ENCODE measurements at regions not wholly inside any gene's neighbourhood (a gene's known extent, or its start where the extent isn't known, plus 50 kb on each side); places are given as distances from the start of the nearest gene placed in this dataset.

GRCh38 chr10:78295242-78295641 is 261.6 kb downstream of the RPS24 start:
- BruUV-seq (replicated peaks): no TSS peak
- intact Hi-C loops (cut with micrococcal nuclease; ENCODE audit: unreplicated experiment): no loop called here
- H3K9me3 Mint-ChIP-seq (ENCODE audit: low read depth, unreplicated experiment): no peaks in the 10 kb centered on the region
- peaks cover 60% of the 10 kb centered on the region for H3K27me3 Mint-ChIP-seq (ENCODE audit: unreplicated experiment)
- CTCF ChIA-PET: no interaction called here
- TF ChIP-seq, protein P1, sequence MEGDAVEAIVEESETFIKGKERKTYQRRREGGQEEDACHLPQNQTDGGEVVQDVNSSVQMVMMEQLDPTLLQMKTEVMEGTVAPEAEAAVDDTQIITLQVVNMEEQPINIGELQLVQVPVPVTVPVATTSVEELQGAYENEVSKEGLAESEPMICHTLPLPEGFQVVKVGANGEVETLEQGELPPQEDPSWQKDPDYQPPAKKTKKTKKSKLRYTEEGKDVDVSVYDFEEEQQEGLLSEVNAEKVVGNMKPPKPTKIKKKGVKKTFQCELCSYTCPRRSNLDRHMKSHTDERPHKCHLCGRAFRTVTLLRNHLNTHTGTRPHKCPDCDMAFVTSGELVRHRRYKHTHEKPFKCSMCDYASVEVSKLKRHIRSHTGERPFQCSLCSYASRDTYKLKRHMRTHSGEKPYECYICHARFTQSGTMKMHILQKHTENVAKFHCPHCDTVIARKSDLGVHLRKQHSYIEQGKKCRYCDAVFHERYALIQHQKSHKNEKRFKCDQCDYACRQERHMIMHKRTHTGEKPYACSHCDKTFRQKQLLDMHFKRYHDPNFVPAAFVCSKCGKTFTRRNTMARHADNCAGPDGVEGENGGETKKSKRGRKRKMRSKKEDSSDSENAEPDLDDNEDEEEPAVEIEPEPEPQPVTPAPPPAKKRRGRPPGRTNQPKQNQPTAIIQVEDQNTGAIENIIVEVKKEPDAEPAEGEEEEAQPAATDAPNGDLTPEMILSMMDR (IDR thresholded peaks at IDR 0.05; ENCODE audit: unreplicated experiment): no peak
- H3K27ac Mint-ChIP-seq (ENCODE audit: unreplicated experiment): no peak overlapping the region
- no peak overlapping the region for H3K4me3 Mint-ChIP-seq (ENCODE audit: low read depth, unreplicated experiment)
- no peaks in the 10 kb centered on the region for H3K4me1 Mint-ChIP-seq (ENCODE audit: low read depth, unreplicated experiment)
- DNase-seq: no peak
- H3K36me3 Mint-ChIP-seq (ENCODE audit: insufficient read depth, unreplicated experiment): no peaks in the 10 kb centered on the region

- no peak for DNase-seq
- Mint-ChIP-seq H3K36me3 (ENCODE audit: insufficient read depth, unreplicated experiment) (no peaks in the 10 kb centered on the region), H3K9me3 (ENCODE audit: low read depth, unreplicated experiment) (no peaks in the 10 kb centered on the region), H3K27me3 (ENCODE audit: unreplicated experiment) (peaks cover 45% of the 10 kb centered on the region), H3K4me3 (ENCODE audit: low read depth, unreplicated experiment) (no peak overlapping the region), H3K27ac (ENCODE audit: unreplicated experiment) (no peak overlapping the region), H3K4me1 (ENCODE audit: low read depth, unreplicated experiment) (no peaks in the 10 kb centered on the region)
- TF ChIP-seq, protein P1 (IDR thresholded peaks at IDR 0.05; ENCODE audit: unreplicated experiment): no peak
- CTCF ChIA-PET: no interaction called here
- intact Hi-C loops (cut with micrococcal nuclease; ENCODE audit: unreplicated experiment): no loop called here
- BruUV-seq (replicated peaks): no TSS peak
These were observed 263.1 kb downstream of the RPS24 start for GRCh38 chr10:78296785-78297184.

GRCh38 chr10:78297997-78298396 is 264.3 kb downstream of the RPS24 start:
- H3K27ac Mint-ChIP-seq (ENCODE audit: unreplicated experiment): no peak overlapping the region
- H3K4me1 Mint-ChIP-seq (ENCODE audit: low read depth, unreplicated experiment): peaks cover 7% of the 10 kb centered on the region
- DNase-seq: no peak
- TF ChIP-seq, protein P1 (IDR thresholded peaks at IDR 0.05; ENCODE audit: unreplicated experiment): no peak
- CTCF ChIA-PET: no interaction called here
- no peaks in the 10 kb centered on the region for H3K9me3 Mint-ChIP-seq (ENCODE audit: low read depth, unreplicated experiment)
- intact Hi-C loops (cut with micrococcal nuclease; ENCODE audit: unreplicated experiment): no loop called here
- H3K27me3 Mint-ChIP-seq (ENCODE audit: unreplicated experiment): peaks cover 33% of the 10 kb centered on the region
- H3K4me3 Mint-ChIP-seq (ENCODE audit: low read depth, unreplicated experiment): no peak overlapping the region
- BruUV-seq (replicated peaks): no TSS peak
- peaks cover 7% of the 10 kb centered on the region for H3K36me3 Mint-ChIP-seq (ENCODE audit: insufficient read depth, unreplicated experiment)

DNA sequence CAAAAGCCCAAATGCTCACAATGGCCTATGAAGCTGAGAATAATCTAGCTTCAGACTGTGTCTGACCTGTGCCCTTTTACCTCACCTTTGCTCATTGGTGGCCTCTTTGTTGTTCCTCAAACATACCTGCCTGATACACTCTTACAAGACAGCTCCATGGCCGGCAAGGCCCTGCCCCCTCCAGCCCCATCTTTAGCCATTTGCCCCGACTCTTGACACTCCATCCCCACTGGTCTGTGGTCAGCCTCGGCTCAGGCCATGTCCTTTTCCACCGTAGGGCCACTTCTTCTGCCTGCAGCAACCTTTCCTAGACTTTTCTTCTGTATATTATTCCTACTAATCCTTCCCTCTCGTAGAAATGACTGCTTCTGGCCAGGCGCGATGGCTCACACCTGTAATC is 265.2 kb downstream of the RPS24 start:
- Mint-ChIP-seq H3K27ac (ENCODE audit: unreplicated experiment) (no peak overlapping the region), H3K36me3 (ENCODE audit: insufficient read depth, unreplicated experiment) (peaks cover 13% of the 10 kb centered on the region), H3K4me3 (ENCODE audit: low read depth, unreplicated experiment) (no peak overlapping the region), H3K9me3 (ENCODE audit: low read depth, unreplicated experiment) (no peaks in the 10 kb centered on the region), H3K27me3 (ENCODE audit: unreplicated experiment) (peaks cover 24% of the 10 kb centered on the region), H3K4me1 (ENCODE audit: low read depth, unreplicated experiment) (peaks cover 7% of the 10 kb centered on the region)
- TF ChIP-seq, protein P1 (IDR thresholded peaks at IDR 0.05; ENCODE audit: unreplicated experiment): no peak
- CTCF ChIA-PET: no interaction called here
- intact Hi-C loops (cut with micrococcal nuclease; ENCODE audit: unreplicated experiment): no loop called here
- no peak for DNase-seq
- no TSS peak for BruUV-seq (replicated peaks)
